ENCODE measurements at regions not wholly inside any gene's neighbourhood (a gene's known extent, or its start where the extent isn't known, plus 50 kb on each side); places are given as distances from the start of the nearest gene placed in this dataset.
A peak's percentile ranks its signal among the peaks of the same experiment; 100 is the strongest.

DNA sequence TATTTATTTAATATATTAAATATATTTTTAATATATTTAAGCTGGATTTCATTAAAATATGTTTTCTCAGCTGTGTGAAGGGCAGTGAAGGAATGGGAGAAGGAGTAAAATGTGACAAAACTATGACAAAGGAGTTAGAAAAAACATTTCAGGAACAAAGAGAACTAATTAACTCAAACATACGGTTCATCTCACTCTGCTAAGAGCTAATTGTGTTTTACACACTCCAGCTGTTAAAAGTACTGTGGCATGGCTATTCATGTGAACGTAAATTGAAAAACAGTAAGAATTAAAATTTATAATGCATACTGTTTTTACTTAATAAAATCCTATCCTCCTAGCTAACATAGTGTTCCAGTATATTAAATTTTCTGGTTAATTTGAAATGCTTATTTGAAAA, 262.5 kb upstream of the GNAI1 start:
- DNase-seq (ENCODE audit: low read depth) = no peak

DNA sequence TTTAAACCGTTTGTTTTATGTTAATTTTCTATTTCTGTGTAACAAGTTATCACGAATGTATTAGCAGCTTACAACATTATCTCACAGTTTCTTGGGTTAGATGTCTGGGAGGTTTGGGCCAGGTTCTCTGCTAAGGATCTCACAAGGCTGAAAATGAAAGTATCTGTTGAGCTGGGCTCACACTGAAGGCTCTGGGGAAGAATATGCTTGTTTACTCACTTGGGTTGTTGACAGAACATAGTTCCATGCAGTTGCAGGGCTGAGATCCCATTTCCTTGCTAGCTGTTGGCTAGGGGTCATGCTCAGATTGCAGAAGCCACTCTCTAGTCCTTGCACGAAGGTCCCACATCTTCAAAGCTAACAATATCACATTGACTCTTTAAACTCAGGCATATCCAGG, 266.6 kb upstream of the GNAI1 start:
- no peak for DNase-seq (ENCODE audit: low read depth)

DNA sequence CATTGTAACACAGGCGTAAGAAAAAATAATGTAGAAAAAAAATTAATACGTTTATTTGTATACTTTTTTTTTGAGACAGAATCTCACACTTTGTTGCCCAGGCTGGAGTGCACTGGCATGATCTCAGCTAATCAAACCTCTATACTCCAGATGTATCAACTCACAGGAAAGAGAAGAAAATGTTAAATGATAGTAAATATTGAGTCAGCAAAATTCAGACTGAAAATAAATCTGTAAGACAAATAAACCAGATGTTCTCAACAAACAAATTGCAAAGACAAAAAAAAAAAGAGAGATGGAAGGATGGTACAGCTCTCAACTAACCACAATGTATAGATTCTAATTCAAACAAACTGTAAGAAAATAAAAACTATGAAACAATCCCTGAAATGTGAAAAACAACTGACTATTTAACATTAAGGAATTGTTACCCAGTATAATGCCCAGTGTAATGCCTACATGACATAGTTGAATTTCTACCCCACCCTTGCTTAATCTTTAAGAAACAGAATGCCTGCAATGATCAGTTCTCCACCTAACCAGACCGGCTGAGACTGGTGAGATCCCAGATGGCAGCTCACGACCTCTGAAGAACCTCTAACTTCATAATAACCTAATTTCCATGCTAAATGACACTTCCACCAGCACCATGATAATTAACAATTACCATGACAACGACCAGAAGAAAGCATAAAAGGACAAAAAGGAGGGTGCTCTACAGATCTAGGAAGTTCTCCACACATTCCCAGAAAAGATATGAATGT, 272.0 kb upstream of the GNAI1 start:
- no peak for DNase-seq (ENCODE audit: low read depth)

DNA sequence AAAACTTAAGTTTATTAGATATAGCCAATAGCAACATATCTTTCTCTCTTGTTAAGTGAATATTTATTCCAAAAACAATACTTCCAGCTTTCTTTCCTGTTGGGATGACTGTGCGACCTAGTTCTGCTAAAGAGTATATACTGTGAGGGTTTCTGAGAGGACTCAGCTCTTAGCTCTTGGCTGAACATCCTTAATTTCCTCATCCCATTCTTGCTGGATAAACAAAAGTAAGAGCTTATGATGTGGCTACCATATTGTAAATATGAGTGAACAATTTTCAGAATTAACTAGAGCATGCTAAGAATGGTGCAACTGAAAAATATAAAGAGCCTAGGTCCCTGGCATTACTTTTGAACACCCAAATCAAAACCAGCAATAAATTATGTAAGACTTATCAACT, 279.5 kb upstream of the GNAI1 start:
- DNase-seq (ENCODE audit: low read depth) = no peak

DNA sequence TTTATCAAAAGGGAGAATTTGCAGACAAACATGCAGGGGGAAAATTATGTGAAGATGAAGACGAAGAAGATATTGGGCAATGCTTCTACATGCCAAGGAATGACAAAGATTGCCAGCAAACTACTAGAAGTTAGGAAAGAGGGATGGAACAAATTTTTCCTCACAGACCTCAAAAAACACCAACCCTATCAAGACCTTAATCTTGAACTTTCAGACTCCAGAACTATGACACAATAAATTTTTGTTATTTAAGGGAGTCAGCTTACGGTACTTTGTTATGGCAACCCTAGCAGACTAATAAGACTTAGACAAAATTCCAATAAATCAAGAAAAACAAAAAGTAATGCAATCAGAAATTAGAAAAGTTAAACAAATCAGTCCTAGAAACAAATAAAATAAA, 280.0 kb upstream of the GNAI1 start:
- peak; percentile 10 for DNase-seq (ENCODE audit: low read depth)

DNA sequence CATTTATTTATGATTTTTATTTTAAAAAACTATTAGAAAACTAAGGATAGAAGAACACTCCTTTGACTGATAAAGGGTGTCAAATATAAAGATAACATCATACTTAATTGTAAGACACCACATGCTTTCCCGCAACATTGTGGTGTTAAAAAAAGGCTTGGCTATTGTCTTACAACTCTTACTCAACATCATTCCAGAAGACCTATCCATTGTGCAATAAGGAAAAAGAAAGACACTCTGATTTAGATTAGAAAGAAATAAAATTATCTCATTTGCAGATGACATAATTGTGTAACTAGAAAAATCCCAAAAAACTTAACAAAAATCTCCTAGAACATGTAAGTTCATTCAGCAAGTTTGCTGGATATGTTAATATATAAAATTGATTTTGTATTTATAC, 296.7 kb upstream of the GNAI1 start:
- no peak for DNase-seq (ENCODE audit: low read depth)

DNA sequence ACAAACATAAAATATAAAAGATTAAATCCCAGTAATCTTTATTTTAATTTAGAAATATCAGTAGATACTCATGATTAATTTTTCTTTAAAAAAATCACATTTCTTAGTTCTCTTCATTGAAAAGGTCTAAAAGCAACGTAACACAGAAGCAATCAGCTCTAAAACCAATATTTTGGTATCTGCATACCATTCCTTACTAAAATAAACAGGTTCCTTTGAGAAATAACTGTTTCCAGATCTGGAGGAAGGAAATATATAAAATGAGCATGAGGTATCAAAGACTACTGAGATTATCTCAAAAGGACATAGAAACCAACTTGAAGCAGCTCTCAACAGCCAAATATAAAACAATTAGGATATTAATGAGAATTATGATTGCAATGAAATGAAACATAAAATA, 301.0 kb upstream of the GNAI1 start:
- no peak for DNase-seq (ENCODE audit: low read depth)

DNA sequence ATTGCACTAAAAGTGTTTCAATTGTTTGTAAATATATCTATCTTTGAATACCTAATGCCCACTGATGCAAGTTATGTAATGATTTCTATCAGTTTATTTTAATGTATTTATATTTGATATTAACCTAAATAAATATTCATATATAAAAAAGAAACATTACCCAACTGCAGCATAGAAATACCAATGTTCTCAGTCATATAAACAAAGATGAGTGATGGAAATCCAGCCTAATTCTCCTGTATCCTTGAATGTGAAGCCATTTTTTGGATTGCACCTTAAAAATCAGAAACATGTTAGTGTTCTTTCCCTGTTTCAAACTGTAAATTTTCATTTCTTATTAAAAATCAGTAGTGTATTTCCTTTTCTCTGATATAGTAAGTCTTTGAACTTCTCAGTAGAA, 305.8 kb upstream of the GNAI1 start:
- no peak for DNase-seq (ENCODE audit: low read depth)

DNA sequence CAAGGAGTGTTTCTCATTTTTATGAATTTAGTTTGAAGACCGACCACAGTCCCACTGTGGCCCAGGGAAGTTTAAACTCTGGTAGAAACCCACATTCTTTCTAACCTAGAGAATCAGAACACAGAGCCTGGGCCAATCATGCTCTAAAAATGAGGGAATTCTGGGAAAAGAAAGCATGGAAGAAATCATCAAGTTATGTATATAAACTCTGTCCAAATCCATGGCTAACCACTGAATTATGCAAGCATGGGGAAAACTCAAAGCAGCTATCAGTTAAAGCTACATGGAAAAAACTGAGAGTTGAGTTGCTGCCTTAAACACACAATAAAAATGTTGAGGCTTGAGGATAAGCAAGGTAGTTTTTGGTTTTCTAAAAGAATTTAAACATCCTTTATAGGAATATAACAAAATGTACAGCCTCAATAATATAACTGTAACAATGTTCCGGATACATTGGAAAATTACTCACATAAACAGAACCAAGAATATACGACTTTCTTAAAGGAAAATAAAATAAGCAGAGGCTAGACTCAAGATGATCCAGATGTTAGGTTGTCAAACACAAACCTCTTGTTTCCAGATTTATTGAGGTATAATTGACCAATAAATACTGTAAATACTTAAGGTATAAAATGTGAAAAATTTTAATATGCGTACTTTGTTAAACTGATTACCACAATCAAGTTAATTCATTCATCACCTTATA, 311.2 kb upstream of the GNAI1 start:
- peak; percentile 27 for DNase-seq (ENCODE audit: low read depth)

DNA sequence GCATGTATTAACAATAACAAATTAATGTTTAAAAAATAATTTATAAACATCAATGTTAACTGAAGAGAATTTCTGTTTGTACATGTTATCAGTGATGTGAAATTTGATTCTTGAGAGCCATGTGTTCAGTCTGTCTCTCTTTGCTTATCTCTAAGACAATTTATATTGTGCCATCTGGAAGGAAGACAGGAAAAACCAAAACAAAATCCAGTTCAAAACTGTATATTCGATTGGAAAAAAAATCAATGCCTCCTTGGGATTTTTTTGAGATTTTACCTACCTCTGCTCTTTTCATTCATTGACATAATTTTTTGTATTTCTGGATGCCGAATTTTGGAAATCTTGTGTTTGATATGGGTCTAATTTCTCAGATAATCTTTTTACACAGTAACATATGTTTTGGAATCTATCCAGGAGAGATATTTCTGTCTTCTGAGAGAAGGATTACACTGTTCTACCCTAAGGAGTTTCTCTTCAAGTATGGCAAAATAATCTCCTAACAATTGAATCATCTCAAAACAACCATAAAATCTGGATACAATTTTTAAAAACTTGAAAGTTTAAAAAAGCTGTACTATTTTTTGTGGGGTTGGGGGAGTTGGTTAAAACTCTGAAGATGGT, 311.9 kb upstream of the GNAI1 start:
- no peak for DNase-seq (ENCODE audit: low read depth)

DNA sequence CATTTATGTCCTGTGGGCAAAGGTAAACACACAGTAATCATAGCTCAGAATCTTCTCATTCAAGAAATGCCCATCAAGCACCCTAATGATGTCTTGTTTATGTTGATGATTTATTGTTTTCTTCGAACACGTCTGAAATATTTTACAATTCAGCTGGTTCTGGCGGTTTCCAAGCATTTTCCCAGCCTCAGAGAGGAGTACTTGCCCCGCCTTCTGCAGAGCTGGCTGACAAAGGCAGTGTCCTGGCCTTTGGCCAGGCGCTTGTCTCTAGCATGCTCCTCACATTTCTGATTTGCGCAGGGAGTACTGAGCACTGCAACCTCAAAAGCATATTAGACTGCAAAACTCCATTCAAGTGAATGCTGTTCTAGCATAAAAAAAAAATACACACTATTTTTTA, 314.2 kb upstream of the GNAI1 start:
- peak; percentile 33 for DNase-seq (ENCODE audit: low read depth)

DNA sequence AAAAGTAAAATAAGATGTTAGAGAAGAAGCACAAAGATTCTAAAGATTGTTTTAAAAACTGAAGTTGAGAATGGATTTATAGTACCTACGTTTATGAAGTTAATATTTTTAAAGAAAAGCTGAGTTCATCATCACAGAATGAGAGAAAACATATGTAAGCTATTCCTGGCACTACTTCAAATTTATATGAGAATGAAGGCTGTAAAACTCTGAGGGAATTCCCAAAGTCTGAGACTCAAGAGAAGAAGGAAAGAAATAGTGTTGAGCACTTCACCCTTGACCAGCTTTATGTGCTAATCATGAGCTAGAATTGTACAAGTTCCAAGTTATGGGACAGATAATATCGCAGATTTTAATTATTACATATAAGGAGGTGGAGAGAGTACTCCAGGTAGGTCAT, 323.7 kb upstream of the GNAI1 start:
- no peak for DNase-seq (ENCODE audit: low read depth)

DNA sequence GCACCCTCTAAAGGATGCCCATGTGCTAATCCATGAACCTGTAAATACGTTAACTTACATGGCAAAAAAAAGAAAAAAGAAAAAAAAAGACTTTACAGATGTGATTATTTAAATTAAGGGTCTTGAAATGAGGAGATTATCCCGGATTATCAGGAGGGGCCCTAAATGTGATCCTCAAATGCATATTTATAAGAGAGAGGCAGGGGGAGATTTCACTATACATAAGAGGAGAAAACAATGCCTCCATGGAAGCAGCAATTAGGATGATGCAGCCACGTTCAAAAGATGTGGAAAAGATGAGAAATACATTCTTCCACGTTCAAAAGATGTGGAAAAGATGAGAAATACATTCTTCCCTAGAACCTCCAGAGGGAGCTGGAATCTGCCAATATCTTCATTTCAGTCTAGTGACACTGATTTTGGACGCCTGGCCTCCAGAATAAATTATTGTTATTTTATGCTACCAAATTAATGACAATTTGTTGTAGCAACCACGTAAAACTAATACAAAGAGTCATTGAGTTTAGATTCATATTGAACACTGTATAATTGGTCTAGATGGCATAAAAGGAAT, 328.4 kb upstream of the GNAI1 start:
- DNase-seq (ENCODE audit: low read depth) = peak; percentile 18

DNA sequence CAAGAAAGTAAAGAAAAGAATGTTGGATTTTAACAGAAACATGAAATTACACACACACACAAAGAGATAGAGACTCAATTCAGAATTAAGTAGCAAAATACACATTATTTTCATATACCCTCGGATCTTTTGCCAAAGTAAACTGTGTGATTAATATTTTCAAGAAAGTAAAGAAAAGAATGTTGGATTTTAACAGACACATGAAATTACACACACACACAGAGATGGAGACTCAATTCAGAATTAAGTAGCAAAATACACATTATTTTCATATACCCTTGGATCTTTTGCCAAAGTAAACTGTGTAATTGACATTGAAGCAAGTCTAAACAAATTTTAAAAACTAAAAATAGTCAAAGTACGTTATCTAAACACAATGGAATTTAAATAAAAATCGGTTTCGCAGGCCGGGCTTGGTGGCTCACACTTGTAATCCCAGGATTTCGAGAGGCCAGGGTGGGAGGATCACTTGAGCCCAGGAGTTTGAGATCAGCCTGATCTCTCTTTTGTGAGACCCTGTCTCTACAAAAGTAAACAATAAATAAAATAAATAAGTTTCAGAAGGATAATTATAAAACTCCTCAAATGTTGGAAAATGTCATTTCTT, 337.3 kb upstream of the MAGI2 start:
- DNase-seq (ENCODE audit: low read depth) = no peak

DNA sequence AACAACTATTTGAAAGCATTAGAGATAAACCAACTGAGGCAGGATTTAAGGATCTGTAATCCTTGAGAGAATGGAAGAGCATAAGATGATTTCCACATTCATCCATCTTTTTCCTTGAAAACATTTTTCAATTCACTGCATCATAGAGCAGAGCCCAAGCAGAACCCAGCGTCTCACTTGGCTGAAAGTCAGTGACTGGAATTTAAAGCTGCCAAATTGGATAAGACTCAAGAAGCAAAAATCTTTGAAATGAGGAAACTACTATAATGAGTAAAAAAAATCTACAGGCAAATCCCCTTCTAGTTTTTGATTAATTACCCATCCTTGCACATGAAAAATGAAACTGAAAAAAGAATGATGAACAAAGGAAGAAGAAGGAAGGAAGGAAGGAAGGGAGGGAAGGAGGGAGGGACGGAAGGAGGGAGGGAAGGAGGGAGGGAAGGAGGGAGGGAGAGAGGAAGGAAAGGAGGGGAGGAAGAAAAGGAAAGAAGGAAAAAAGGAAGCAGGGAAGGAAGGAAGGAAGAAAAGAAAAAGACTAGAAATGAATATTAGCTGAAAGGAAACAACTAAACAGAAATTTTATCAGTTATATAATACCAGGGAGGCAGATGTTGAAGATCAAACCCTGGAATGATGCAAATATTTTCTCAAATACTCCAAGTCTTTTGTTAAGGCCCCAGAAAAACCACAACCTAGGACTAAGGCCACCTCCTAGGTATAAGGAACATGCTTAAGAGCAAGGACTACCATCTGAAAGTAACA, 336.3 kb upstream of the MAGI2 start:
- DNase-seq (ENCODE audit: low read depth) = peak; percentile 57

DNA sequence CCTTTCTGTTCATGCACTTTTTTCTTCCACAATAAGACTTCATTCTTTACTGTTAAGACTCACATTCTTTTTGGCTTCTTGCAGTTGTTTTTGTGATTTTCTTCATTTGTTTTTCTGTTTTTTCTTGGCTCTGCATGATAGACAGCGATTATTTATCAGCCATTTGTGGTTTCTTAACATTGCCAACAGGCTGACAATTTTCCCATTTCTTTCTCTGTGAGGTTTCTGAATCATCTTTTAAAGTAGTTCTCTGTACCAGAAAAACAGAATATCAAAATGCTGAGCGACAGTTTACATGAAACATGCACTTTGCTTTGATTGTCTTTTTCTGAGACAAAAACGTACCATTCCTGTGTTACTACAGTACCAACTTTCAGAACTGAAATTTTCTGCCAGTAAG, 334.2 kb upstream of the MAGI2 start:
- peak; percentile 13 for DNase-seq (ENCODE audit: low read depth)

DNA sequence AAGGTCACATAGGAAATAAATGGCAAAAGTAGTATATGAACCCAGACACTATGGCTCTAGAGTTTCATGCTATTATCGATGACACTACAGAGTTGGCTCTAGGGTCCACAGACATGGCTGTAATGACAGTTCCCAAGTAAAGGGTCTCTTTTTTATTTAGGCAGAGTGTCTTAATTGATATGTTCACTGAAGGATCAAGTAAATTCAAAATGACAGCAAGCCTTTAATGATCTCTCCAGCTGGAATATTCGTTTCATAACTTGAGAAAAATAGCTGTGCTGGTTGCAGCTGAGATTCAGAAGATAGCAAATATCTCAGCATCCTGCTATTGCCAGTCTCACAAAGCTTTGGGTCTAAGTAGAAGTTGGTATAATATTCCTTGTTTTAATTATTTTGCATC, 333.6 kb upstream of the MAGI2 start:
- DNase-seq (ENCODE audit: low read depth) = no peak

DNA sequence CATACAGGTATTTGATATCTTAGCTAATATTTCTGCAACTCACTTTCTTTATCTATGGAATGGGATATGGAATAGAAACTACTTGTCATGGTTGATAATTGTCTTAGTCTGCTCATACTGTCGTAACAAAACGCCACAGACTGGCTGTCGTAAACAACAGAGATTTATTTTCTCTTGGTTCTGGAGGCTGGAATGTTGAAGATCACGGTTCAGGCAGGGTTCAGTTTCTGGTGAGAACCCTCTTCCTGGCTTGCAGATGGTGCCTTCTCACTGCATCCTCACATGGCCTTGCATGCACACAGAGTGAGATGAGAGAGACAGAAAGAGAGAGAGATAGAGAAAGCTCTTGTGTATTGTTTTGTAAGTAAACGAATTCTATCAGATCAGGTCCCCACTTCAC, 332.7 kb upstream of the MAGI2 start:
- DNase-seq (ENCODE audit: low read depth) = no peak

DNA sequence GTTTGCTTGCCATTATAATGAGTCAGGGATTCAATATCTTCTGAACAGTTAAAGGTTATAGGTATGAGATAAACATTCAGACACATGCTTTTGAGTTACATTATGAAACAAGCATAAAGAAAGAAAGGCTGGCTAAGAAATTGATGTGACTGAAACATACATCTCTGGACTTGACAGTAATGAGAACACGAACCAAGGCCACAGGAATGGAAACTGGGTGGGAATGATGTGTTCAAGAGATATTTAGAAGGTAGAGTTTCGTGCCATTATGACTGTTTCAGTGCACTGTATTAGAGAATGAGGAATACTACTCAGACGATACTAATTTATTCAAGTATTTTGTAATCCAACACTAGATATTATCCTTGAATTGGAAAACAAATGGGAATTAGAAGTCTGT, 332.1 kb upstream of the MAGI2 start:
- no peak for DNase-seq (ENCODE audit: low read depth)

DNA sequence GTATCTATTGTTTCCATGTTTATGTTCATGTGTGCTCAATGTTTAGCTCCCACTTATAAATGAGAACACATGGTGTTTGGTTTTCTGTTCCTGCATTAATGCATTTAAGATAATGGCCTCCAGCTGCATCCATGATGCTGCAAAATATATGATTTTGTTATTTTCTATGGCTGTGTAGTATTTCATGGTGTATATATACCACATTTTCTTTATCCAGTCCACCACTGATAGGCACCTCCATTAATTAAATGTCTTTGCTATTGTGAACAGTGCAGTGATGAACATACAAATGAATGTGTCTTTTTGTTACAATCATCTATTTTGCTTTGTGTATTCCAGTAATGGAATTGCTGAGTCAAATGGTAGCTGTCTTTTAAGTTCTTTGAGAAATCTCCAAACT, 329.4 kb upstream of the MAGI2 start:
- DNase-seq (ENCODE audit: low read depth) = no peak

DNA sequence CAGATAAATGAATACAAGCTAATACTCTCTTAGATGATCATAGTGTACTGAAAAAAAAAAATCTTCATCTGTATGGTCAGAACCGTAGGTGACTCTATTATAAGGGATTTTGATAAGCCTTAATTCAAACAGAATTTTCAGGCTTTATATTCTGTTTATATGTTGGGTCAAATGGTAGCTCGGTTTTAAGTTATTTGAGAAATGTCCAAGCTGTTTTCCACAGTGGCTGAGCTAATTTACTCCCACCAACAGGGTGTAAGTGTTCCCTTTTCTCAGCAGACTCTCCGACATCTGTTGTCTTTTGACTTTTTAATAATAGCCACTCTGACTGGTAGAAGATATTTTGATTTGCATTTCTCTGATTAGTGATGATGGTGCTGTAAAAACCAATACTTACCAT, 328.8 kb upstream of the MAGI2 start:
- no peak for DNase-seq (ENCODE audit: low read depth)

DNA sequence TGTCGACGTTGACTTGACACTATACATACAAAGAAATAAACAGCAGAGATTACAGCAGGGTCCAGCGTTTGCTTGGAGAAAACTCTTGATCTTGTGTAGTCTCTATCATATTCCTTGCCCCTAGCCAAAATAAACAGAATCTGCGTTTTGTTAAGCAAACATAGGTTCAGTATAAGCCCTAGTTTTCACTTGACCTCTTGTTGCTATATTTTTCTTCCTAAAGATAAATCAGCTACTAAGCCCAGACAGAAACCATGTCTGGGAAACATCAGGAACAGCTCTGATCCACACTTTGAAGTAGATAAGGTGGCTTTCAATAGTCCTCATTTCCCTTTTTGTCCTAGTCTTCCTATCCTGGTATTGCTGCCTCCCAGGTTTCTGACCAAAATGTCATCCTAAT, 328.2 kb upstream of the MAGI2 start:
- no peak for DNase-seq (ENCODE audit: low read depth)
